ENCODE measurements at regions not wholly inside any gene's neighbourhood (a gene's known extent, or its start where the extent isn't known, plus 50 kb on each side); places are given as distances from the start of the nearest gene placed in this dataset.

DNA sequence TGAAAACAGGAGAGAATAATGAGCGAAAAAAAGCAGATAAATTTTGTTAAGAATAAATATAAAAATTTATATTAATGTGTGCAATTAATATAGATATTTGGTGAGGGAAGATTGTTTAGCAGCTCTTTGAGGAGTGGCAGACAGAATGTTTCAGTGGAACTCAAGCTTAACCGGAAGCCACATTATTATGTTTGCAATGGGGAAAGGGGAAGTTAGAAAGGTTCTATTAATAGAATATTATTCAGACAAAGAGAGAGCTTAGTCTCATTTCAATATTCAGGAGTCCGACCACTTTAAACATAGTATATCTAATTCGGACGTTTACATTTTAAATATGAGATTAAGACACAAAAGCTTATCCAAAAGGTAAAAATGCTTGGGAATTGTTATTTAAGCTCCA lies 81.6 kb upstream of the KHDRBS2 start:
- no peak for TF ChIP-seq FOXK2 (IDR thresholded peaks at IDR 0.05)
- TF ChIP-seq BHLHE40 (IDR thresholded peaks at IDR 0.05; ENCODE audit: borderline replicate concordance) = no peak
- TF ChIP-seq HDGF (IDR thresholded peaks at IDR 0.05; ENCODE audit: borderline replicate concordance) = no peak
- no peak for TF ChIP-seq FOXA1 (IDR thresholded peaks at IDR 0.05)
- TF ChIP-seq FOXM1 (IDR thresholded peaks at IDR 0.05; ENCODE audit: borderline replicate concordance) = no peak
- no peak for TF ChIP-seq TARDBP (IDR thresholded peaks at IDR 0.05)
- no peak for TF ChIP-seq NFRKB (IDR thresholded peaks at IDR 0.05)
- no peak for TF ChIP-seq L3MBTL2 (conservative IDR thresholded peaks at IDR 0.05)
- TF ChIP-seq ARNT (IDR thresholded peaks at IDR 0.05) = no peak
- TF ChIP-seq SP1 (IDR thresholded peaks at IDR 0.05) = no peak
- TF ChIP-seq CTBP1 (IDR thresholded peaks at IDR 0.05; ENCODE audit: borderline replicate concordance) = no peak
- no peak for TF ChIP-seq ZNF384 (IDR thresholded peaks at IDR 0.05)
- TF ChIP-seq ELF4 (IDR thresholded peaks at IDR 0.05) = no peak
- TF ChIP-seq SUZ12 (IDR thresholded peaks at IDR 0.05) = no peak
